ENCODE measurements at regions not wholly inside any gene's neighbourhood (a gene's known extent, or its start where the extent isn't known, plus 50 kb on each side); places are given as distances from the start of the nearest gene placed in this dataset.

- TF ChIP-seq ZBTB11 (CRISPR knock-in tag; IDR thresholded peaks at IDR 0.05) (no peak), ZNF584 (CRISPR knock-in tag; IDR thresholded peaks at IDR 0.05; ENCODE audit: low read depth) (no peak), BCL6 (CRISPR knock-in tag; IDR thresholded peaks at IDR 0.05) (no peak), HOXB6 (CRISPR knock-in tag; IDR thresholded peaks at IDR 0.05; ENCODE audit: borderline replicate concordance) (no peak), NELFE (IDR thresholded peaks at IDR 0.05; ENCODE audit: insufficient read depth, insufficient read length) (no peak), RCOR1 (IDR thresholded peaks at IDR 0.05; ENCODE audit: borderline replicate concordance in 1 of 2, low read depth in 2 of 2, low read length in 2 of 2) (0 out of 4 replicates have a peak, but pooled peaks of 1 of the 2 experiments have one; percentile 34), CTBP1 (IDR thresholded peaks at IDR 0.05; ENCODE audit: borderline replicate concordance) (peak; percentile 12; the same call in 1 of the 2 replicates), TCF7 (IDR thresholded peaks at IDR 0.05; ENCODE audit: borderline replicate concordance) (no peak), HMGXB4 (CRISPR knock-in tag; IDR thresholded peaks at IDR 0.05) (no peak), E2F4 (CRISPR knock-in tag; IDR thresholded peaks at IDR 0.05; ENCODE audit: low read depth) (no peak), MITF (IDR thresholded peaks at IDR 0.05) (no peak), ZNF586 (CRISPR knock-in tag; conservative IDR thresholded peaks at IDR 0.05) (no peak), PBX2 (CRISPR knock-in tag; IDR thresholded peaks at IDR 0.05; ENCODE audit: low read depth) (no peak), PBX2 (tag; conservative IDR thresholded peaks at IDR 0.05; ENCODE audit: low read depth) (no peak), NR4A1 (CRISPR knock-in tag; IDR thresholded peaks at IDR 0.05) (no peak), NR4A1 (tag; IDR thresholded peaks at IDR 0.05) (no peak), ZC3H4 (CRISPR knock-in tag; IDR thresholded peaks at IDR 0.05; ENCODE audit: borderline replicate concordance) (no peak)
Measured at GRCh38 chr3:13222891-13223573, 149.8 kb upstream of the IQSEC1 start (continued).

Data from K562 (cell line).